Cardiac muscle cell (in vitro differentiated cells and primary cell): ENCODE measurements at regions not wholly inside any gene's neighbourhood (a gene's known extent, or its start where the extent isn't known, plus 50 kb on each side); places are given as distances from the start of the nearest gene placed in this dataset.

Experiments
- DNase-seq, 2 donors: peaks; one replicate each; pipeline versions ENCODE4 v3.0.0 to v3.0.0-alpha.2; 2010 to 2017; ENCODE audit warnings: low read depth in 1 of 2, low spot score in 1 of 2
- H3K27ac ChIP-seq: fragments of 200-600 bp; sonication (generic); 2 replicates; pipeline ENCODE4 v1.5.1; 2016
- H3K27me3 ChIP-seq: fragments of 200-600 bp; sonication (generic); 2 replicates; pipeline ENCODE4 v1.6.0; 2016; ENCODE audit warnings: control low read depth
- H3K36me3 ChIP-seq: fragments of 200-600 bp; sonication (generic); 2 replicates; pipeline ENCODE4 v1.5.1; 2016; ENCODE audit warnings: control low read depth
- H3K4me1 ChIP-seq: fragments of 200-600 bp; sonication (generic); 2 replicates; pipeline ENCODE4 v1.8.1; 2017; ENCODE audit warnings: low read depth, mild to moderate bottlenecking, mixed run types
- H3K4me3 ChIP-seq: fragments of 200-600 bp; sonication (generic); 2 replicates; pipeline ENCODE4 v1.5.1; 2016; ENCODE audit warnings: mild to moderate bottlenecking
- H3K9me3 ChIP-seq: fragments of 200-600 bp; sonication (generic); 2 replicates; pipeline ENCODE4 v1.5.1; 2017; ENCODE audit warnings: low read depth, mild to moderate bottlenecking, control low read depth
- TF ChIP-seq, protein P1 (sequence below): IDR thresholded peaks from 2 replicates; pipeline ENCODE4 v1.5.1; 2012; ENCODE audit warnings: low read depth, mild to moderate bottlenecking, low read length

DNA sequence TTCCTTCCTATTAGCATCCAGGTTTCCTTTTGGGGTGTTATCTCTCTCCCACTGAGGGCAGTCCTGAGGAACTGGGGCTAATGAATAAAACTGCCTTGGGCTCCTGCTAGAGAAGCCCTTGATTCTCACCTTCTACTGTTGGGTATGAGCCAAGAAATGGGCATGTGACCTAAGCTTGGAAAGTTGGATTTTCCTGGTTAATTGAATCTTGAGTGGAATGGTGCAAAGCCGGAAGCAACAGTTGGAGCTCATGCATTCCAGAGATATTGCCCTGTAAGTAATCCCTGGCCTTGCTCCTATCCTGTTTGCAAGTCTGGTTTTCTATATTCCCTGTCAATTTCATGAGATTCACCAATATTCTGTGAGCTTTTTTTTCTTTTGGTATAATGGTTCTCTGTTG lies 158.5 kb upstream of the ELL2 start:
- Histone ChIP-seq H3K4me3 (no peak overlapping the region), H3K4me1 (peaks cover under 1% of the 10 kb centered on the region), H3K27me3 (no peaks in the 10 kb centered on the region), H3K9me3 (no peaks in the 10 kb centered on the region), H3K36me3 (no peaks in the 10 kb centered on the region), H3K27ac (no peak overlapping the region)
- TF ChIP-seq, protein P1, sequence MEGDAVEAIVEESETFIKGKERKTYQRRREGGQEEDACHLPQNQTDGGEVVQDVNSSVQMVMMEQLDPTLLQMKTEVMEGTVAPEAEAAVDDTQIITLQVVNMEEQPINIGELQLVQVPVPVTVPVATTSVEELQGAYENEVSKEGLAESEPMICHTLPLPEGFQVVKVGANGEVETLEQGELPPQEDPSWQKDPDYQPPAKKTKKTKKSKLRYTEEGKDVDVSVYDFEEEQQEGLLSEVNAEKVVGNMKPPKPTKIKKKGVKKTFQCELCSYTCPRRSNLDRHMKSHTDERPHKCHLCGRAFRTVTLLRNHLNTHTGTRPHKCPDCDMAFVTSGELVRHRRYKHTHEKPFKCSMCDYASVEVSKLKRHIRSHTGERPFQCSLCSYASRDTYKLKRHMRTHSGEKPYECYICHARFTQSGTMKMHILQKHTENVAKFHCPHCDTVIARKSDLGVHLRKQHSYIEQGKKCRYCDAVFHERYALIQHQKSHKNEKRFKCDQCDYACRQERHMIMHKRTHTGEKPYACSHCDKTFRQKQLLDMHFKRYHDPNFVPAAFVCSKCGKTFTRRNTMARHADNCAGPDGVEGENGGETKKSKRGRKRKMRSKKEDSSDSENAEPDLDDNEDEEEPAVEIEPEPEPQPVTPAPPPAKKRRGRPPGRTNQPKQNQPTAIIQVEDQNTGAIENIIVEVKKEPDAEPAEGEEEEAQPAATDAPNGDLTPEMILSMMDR = no peak
- DNase-seq = peak in 1 of 2 donors; percentile 29

DNA sequence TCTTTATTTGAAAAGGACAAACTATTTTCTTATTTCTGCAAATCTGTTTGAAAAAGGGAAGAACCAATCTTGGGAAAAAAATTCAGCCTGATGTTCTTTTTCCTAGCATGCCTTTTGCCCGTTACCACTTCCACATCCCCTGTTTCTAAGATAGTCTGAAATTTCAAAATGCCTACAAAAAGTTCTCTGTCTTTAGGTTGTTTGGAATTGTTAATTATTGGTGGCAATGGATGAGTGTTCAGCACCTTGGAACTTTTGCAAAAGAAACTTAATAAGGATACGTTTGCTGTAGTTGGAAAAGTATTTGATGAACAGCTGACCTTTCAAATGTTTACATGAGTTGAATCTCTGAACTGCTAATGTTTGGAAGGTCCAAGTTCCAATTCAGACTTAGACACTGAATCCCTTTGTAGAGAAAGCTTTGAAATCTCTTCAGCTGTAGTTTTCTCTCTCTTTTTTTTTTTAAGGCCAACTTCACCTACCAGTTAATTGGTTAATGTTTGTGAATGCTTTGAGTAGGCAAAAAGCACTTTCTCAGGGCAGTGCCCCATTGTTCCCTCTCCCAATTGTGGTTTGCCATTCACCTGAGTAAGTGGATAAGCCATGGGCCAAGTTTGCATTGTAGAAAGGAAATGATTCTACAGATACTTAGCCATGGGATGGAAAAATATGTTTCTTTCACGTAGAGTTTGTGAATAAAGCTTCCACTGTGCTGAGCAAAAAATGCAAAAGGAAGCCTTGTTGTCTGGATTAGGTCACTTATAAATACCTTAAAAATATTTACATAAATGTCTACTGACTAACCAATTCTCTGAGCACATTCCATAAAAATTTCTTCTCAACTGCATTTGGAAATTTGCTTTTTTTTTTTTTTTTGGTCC lies 156.4 kb upstream of the ELL2 start:
- no peak for DNase-seq
- no peaks in the 10 kb centered on the region for H3K4me1 ChIP-seq
- no peak overlapping the region for H3K4me3 ChIP-seq
- H3K36me3 ChIP-seq = no peaks in the 10 kb centered on the region
- H3K27me3 ChIP-seq = no peaks in the 10 kb centered on the region
- no peak overlapping the region for H3K27ac ChIP-seq
- TF ChIP-seq, protein P1 = no peak
- no peaks in the 10 kb centered on the region for H3K9me3 ChIP-seq

DNA sequence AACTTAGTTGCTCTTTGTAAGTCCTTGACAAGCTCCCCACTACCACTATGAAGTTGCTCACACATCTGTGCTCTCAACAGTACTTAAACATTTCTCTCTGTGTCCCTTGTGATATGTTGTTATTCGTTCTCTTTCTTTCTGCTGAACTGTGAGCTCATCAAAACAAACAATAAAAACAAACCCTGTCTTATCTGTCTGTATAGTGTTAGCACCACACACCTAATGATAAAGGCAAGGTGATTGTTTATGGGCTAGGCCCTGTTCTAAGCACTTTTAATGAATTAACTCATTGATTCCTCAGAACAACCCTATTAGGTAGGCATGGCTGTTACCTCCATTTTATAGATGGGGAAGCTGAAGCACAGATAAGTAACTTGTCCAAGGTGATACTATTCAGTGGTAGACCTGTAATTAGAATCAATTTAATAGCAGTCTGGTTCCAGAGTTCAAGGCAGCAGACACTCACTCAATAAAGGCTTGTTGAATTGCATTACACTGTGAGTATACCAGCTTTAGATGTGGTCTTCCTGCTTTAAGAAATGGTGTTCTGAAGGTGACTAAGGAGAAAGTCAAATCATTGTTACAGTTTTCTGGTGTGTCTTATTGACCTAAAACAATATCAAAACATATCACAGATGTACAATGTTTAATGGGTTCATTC lies 153.6 kb upstream of the ELL2 start:
- Histone ChIP-seq H3K4me3 (no peak overlapping the region), H3K4me1 (no peaks in the 10 kb centered on the region), H3K9me3 (no peaks in the 10 kb centered on the region), H3K27me3 (no peaks in the 10 kb centered on the region), H3K36me3 (no peaks in the 10 kb centered on the region), H3K27ac (no peak overlapping the region)
- no peak for DNase-seq
- TF ChIP-seq, protein P1 = no peak

DNA sequence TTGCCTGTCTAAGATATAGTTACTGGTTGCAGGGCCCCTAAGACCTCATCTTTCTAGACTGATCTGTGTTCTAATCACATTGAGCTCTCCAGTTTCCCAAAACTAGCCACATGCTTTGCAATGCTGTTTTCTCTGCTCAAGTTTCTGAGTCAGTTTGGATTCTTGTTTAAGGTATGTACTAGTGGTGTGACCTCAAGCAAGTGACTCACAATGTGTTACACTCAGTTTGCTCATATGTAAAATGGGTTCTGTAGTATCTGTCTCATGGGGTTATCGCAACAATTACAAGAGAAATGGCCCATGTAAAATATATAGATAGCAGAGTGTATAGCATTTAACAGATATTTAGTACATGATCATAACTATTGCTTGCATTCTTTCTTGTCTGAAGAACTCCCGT lies 153.1 kb upstream of the ELL2 start:
- H3K4me3 ChIP-seq = no peak overlapping the region
- DNase-seq = peak in 1 of 2 donors; percentile 25

DNA sequence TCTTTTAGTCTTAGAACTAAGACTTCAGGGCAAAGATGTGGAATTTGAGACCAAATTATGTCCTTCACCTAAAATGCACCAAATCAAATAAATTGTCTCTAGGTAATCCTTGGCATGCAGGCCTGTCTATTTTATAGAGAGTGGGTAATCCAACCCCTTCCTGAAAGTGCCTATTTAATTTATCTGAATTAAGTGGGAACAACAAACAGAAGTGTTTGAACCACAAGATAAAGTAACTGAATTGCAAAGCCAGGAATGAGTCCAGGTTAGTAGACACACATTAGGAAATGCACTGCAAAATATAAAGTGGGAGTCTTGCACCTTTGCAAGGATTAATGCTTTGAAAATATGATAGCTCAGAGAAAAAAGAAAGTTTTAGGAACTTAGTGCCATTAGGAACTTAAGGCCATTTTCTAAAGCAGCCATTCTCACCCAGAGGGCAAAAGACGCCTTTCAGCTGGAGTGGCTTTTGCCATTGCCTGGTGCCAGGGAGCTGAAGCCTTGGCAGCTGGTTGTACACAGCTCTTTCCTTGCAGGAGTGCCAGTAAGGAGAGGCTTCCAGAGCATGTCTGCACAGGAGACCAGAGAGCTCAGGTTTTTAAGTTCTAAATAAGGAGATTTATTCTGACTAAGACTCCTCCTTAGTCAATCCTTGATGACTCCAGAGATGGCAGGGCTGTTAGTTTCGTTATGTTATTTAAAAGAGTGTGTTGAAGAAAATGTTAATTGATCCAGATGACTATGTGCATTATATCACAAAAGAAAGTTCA lies 151.7 kb upstream of the ELL2 start:
- no peak for DNase-seq
- no peaks in the 10 kb centered on the region for H3K4me1 ChIP-seq
- no peaks in the 10 kb centered on the region for H3K9me3 ChIP-seq
- no peak overlapping the region for H3K4me3 ChIP-seq
- H3K27ac ChIP-seq = no peak overlapping the region
- TF ChIP-seq, protein P1 = no peak
- no peaks in the 10 kb centered on the region for H3K36me3 ChIP-seq
- H3K27me3 ChIP-seq = no peaks in the 10 kb centered on the region

More for the DNA sequence above, 153.1 kb upstream of the ELL2 start:
- TF ChIP-seq, protein P1 = no peak
- Histone ChIP-seq H3K27ac (no peak overlapping the region), H3K9me3 (no peaks in the 10 kb centered on the region), H3K36me3 (no peaks in the 10 kb centered on the region), H3K4me1 (no peaks in the 10 kb centered on the region), H3K27me3 (no peaks in the 10 kb centered on the region)
